ENCODE measurements at regions not wholly inside any gene's neighbourhood (a gene's known extent, or its start where the extent isn't known, plus 50 kb on each side); places are given as distances from the start of the nearest gene placed in this dataset.

DNA sequence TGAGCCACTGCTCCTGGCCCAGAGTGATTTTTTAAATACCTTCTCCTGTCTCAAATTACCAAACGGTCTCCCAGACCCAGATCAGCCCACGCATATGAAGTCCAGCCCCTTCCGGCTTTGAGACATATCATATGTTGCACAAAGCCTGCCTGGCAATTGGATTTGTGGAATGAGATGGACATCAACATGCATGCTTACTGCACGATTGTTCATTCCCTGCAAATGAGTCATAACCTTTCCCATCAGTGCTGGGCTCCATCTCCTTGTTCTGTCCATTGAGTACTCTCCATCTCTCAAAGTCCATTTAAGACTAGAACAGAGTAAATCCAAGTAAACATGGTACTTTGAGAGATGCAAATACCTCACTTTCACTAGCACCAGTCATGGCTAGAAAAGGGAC lies 612.2 kb upstream of the USP24 start:
- Mint-ChIP-seq H3K9me3 (no peaks in the 10 kb centered on the region), H3K4me3 (no peak overlapping the region), H3K4me1 (ENCODE audit: low read depth) (no peaks in the 10 kb centered on the region), H3K36me3 (ENCODE audit: low read depth) (no peaks in the 10 kb centered on the region), H3K27ac (no peak overlapping the region), H3K27me3 (ENCODE audit: low read depth) (no peaks in the 10 kb centered on the region)

- H3K9me3 Mint-ChIP-seq = no peaks in the 10 kb centered on the region
- H3K27ac Mint-ChIP-seq = no peak overlapping the region
- no peak overlapping the region for H3K4me3 Mint-ChIP-seq
- no peaks in the 10 kb centered on the region for H3K36me3 Mint-ChIP-seq (ENCODE audit: low read depth)
- H3K27me3 Mint-ChIP-seq (ENCODE audit: low read depth) = no peaks in the 10 kb centered on the region
- H3K4me1 Mint-ChIP-seq (ENCODE audit: low read depth) = no peaks in the 10 kb centered on the region
Measured at GRCh38 chr1:55826381-55827080, 611.4 kb upstream of the USP24 start.

DNA sequence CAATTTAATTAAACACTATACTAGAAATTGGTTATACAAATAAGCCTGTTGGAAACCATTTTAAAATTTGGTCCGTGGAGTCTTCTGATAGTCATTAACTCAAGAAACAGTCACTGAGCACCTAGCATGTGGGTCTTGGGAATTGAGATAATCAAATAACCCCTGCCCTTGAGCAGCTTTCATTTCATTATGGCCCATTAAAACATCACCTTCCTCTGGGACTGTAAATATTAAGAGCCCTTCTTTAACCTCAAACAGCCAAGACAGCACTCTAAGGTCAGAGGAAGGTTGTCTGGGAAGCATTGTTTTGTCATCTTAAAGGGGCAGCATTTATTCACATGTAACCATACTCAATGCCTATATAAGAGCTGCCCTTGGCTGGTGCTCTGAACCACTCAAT lies 610.3 kb upstream of the USP24 start:
- Mint-ChIP-seq H3K36me3 (ENCODE audit: low read depth) (no peaks in the 10 kb centered on the region), H3K9me3 (no peaks in the 10 kb centered on the region), H3K4me3 (no peak overlapping the region), H3K27me3 (ENCODE audit: low read depth) (no peaks in the 10 kb centered on the region), H3K27ac (no peak overlapping the region), H3K4me1 (ENCODE audit: low read depth) (no peaks in the 10 kb centered on the region)

- Mint-ChIP-seq H3K27me3 (ENCODE audit: low read depth) (no peaks in the 10 kb centered on the region), H3K9me3 (no peaks in the 10 kb centered on the region)
Measured at GRCh38 chr1:55824251-55824640, 609.1 kb upstream of the USP24 start.

DNA sequence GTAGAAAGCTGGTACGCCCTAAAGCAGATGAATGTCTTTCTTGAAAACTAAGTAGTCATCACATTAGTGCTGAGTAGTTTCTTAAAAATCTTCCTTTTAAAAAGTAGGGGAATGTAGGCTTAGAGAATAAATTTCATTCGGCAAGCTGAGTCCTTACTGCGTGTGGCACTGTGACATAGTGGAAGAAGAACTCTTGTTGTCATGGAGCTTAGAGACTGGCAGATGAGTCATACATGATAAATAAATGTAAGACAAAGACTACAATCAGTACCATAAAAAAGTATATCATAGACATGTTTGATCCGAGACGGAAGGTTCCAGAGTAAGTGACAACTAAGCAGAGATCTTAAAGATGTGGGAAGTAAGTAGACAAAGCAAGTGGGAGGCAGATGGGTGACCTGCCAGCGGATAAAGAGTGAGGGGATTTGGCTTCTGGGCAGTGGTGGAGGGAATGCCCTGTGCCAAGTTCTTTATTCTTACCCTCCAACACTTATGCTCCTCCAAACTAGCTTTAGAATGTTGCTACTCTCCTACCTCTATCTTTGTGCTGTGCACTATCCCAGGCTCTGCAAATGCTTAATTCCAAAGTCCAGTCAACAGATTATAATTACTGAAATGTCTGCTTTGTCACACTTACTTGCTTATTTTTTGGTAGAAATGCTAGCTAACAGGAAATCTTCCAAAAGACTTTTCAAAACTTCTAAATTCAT lies 608.5 kb upstream of the USP24 start:
- H3K9me3 Mint-ChIP-seq = no peaks in the 10 kb centered on the region
- no peaks in the 10 kb centered on the region for H3K27me3 Mint-ChIP-seq (ENCODE audit: low read depth)
- H3K4me3 Mint-ChIP-seq = no peak overlapping the region
- H3K36me3 Mint-ChIP-seq (ENCODE audit: low read depth) = no peaks in the 10 kb centered on the region
- H3K27ac Mint-ChIP-seq = no peak overlapping the region
- no peaks in the 10 kb centered on the region for H3K4me1 Mint-ChIP-seq (ENCODE audit: low read depth)

More at GRCh38 chr1:55824251-55824640, 609.1 kb upstream of the USP24 start:
- Mint-ChIP-seq H3K27ac (no peak overlapping the region), H3K36me3 (ENCODE audit: low read depth) (no peaks in the 10 kb centered on the region), H3K4me1 (ENCODE audit: low read depth) (no peaks in the 10 kb centered on the region), H3K4me3 (no peak overlapping the region)

GRCh38 chr1:55822891-55823290 lies 607.7 kb upstream of the USP24 start:
- Mint-ChIP-seq H3K36me3 (ENCODE audit: low read depth) (no peaks in the 10 kb centered on the region), H3K4me1 (ENCODE audit: low read depth) (no peaks in the 10 kb centered on the region), H3K27me3 (ENCODE audit: low read depth) (no peaks in the 10 kb centered on the region), H3K9me3 (no peaks in the 10 kb centered on the region), H3K27ac (no peak overlapping the region), H3K4me3 (no peak overlapping the region)

GRCh38 chr1:55821234-55821633 lies 606.1 kb upstream of the USP24 start:
- Mint-ChIP-seq H3K9me3 (no peaks in the 10 kb centered on the region), H3K27me3 (ENCODE audit: low read depth) (no peaks in the 10 kb centered on the region), H3K27ac (no peak overlapping the region), H3K36me3 (ENCODE audit: low read depth) (no peaks in the 10 kb centered on the region), H3K4me3 (no peak overlapping the region), H3K4me1 (ENCODE audit: low read depth) (no peaks in the 10 kb centered on the region)

DNA sequence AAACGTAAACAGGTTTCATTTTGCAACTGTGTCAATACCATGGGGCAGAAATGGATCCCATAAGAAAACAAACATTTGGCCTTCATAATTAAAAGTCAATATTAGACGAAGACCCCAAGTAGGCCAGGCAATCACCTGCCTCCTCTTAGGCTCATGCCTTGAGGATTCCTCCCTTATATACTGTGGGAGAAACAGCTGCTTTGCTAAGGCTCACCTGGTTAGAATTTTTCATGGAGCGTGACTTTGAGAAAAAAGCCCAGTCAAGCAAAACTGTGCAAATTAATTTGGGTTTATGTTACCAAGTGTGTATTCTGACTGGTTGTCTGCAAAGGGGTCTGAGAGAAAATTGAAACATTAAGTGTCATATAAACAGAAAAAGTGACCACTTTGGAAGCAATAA lies 605.3 kb upstream of the USP24 start:
- Mint-ChIP-seq H3K4me1 (ENCODE audit: low read depth) (no peaks in the 10 kb centered on the region), H3K27ac (no peak overlapping the region), H3K9me3 (no peaks in the 10 kb centered on the region), H3K36me3 (ENCODE audit: low read depth) (no peaks in the 10 kb centered on the region), H3K27me3 (ENCODE audit: low read depth) (no peaks in the 10 kb centered on the region), H3K4me3 (no peak overlapping the region)

- H3K27ac Mint-ChIP-seq = no peak overlapping the region
- no peaks in the 10 kb centered on the region for H3K27me3 Mint-ChIP-seq (ENCODE audit: low read depth)
- no peaks in the 10 kb centered on the region for H3K9me3 Mint-ChIP-seq
- H3K4me3 Mint-ChIP-seq = no peak overlapping the region
- no peaks in the 10 kb centered on the region for H3K4me1 Mint-ChIP-seq (ENCODE audit: low read depth)
- H3K36me3 Mint-ChIP-seq (ENCODE audit: low read depth) = no peaks in the 10 kb centered on the region
Measured at GRCh38 chr1:55819011-55819410, 603.8 kb upstream of the USP24 start.

DNA sequence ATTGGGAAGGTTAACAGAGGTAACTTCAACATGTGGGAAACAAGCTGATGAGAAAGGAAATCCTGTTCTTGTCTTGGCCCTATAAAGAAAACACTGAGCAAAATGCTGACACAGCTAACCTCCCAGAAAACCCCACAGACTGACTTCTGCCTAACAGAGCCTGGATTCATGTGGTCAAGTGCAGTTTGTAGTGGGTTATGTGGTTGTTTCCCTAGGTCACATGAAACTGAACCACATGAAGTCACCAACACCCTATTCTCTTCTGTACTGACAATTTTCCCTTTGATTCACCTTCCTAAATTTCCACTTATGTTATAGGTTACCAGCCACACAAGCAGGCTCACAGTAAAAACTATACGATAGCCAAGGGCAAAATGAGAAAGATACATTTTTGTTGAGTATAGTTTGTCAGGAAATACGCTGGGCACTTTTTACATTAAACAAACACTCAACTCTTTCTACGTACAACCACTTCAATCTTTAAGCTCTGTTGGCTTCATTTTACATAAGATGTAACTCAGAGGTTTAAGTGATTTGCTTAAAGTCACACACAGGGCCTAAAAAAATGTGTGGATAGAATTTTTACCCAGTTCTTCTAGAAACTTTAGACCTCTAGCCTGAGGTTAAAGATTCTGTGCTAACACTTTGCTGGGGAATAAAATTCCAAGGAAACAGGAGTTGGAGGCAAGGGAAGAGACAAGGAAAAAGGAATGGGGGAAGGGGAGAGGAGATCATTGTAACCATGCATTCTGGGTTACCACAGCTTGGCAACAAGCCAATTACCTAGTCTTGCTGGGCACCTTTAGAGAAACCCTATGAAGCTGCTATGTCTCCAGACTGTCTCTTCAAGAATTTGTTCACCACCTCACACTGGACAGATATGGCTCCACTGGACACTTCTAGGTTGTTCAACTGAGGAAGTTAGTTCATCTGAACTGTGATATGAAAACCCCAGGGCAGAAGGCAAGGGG lies 601.6 kb upstream of the USP24 start:
- H3K36me3 Mint-ChIP-seq (ENCODE audit: low read depth) = no peaks in the 10 kb centered on the region
- no peaks in the 10 kb centered on the region for H3K4me1 Mint-ChIP-seq (ENCODE audit: low read depth)
- no peaks in the 10 kb centered on the region for H3K9me3 Mint-ChIP-seq
- H3K27ac Mint-ChIP-seq = no peak overlapping the region
- H3K27me3 Mint-ChIP-seq (ENCODE audit: low read depth) = no peaks in the 10 kb centered on the region
- H3K4me3 Mint-ChIP-seq = no peak overlapping the region

DNA sequence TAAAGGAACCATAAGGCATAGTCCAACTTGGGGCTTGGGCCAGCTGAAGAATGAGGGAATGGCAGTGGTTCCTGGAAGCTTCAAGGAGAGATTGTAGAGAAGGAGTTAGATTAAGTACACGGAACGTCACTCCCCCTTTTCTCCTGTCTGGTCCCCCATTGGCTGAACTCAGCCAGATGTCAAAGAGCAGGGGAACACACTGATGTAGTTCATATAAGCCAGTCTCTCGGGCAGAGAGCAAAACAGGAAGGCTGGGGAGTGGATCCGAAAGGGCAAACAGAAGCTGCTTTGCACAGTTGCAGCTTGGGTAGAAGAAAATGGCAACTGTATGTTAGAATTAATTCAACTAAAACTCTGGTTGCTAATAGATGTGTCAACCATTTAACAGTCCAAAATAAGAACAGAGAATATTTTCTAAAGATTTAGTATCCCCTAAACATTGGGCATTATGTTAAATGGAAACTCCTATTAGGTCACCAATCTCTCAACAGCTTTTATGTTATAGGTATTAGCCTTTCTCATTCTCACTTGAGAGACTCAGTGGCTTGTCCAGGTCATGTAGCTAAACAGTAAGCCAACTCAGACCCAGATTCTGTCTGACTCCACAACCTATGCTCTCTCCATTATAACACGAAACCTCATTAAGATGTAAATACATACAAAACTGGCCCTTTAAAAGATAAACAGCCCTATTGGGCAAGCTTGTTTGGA lies 600.7 kb upstream of the USP24 start:
- H3K4me3 Mint-ChIP-seq = no peak overlapping the region
- H3K4me1 Mint-ChIP-seq (ENCODE audit: low read depth) = no peaks in the 10 kb centered on the region
- H3K36me3 Mint-ChIP-seq (ENCODE audit: low read depth) = no peaks in the 10 kb centered on the region

DNA sequence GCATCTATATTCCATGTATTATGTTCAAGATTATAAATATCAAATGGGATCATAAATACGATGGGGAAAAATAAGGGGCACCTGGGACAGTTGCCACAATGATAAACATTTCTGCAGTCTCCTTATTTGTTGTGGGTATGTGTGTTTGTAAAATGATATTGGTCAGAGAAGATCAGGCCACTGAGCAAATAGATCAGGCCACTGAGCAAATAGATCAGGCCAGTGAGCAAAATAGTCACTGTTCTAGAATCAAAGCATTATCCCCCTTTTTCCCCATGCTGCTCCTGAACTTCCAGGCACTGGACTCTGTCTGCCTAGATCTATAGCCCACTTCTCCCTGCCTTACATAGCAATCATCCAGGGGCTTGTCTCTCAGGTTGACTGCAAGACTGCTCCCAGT lies 599.8 kb upstream of the USP24 start:
- no peaks in the 10 kb centered on the region for H3K9me3 Mint-ChIP-seq
- no peaks in the 10 kb centered on the region for H3K4me1 Mint-ChIP-seq (ENCODE audit: low read depth)
- H3K27me3 Mint-ChIP-seq (ENCODE audit: low read depth) = no peaks in the 10 kb centered on the region
- H3K36me3 Mint-ChIP-seq (ENCODE audit: low read depth) = no peaks in the 10 kb centered on the region
- H3K4me3 Mint-ChIP-seq = no peak overlapping the region
- H3K27ac Mint-ChIP-seq = no peak overlapping the region

More for the DNA sequence above, 600.7 kb upstream of the USP24 start:
- no peak overlapping the region for H3K27ac Mint-ChIP-seq
- no peaks in the 10 kb centered on the region for H3K9me3 Mint-ChIP-seq
- H3K27me3 Mint-ChIP-seq (ENCODE audit: low read depth) = no peaks in the 10 kb centered on the region

DNA sequence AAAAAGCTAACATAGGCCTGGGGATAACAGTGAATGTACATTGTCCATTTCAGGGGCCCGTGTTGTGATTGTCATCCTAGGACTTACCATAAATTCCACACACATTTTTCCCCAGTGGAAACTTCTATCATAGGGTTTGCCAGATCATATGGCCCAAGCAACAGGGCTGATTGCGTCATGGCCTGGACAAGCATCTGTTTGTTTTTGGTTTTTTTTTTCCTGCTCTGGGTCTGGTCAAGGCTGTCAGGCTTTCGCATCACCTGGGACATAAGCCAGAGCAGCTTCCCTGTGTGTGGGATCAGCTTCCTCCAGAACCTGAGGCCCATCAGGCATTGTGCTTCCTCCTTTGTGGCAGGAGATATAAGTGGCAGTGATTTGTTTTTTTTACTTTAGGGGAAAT lies 598.5 kb upstream of the USP24 start:
- H3K4me1 Mint-ChIP-seq (ENCODE audit: low read depth) = no peaks in the 10 kb centered on the region
- H3K36me3 Mint-ChIP-seq (ENCODE audit: low read depth) = no peaks in the 10 kb centered on the region
- H3K4me3 Mint-ChIP-seq = no peak overlapping the region
- no peaks in the 10 kb centered on the region for H3K9me3 Mint-ChIP-seq
- no peaks in the 10 kb centered on the region for H3K27me3 Mint-ChIP-seq (ENCODE audit: low read depth)
- H3K27ac Mint-ChIP-seq = no peak overlapping the region

- H3K4me1 Mint-ChIP-seq (ENCODE audit: low read depth) = no peaks in the 10 kb centered on the region
- peaks cover 6% of the 10 kb centered on the region for H3K9me3 Mint-ChIP-seq
- no peaks in the 10 kb centered on the region for H3K36me3 Mint-ChIP-seq (ENCODE audit: low read depth)
- H3K27ac Mint-ChIP-seq = no peak overlapping the region
- H3K27me3 Mint-ChIP-seq (ENCODE audit: low read depth) = no peaks in the 10 kb centered on the region
- H3K4me3 Mint-ChIP-seq = no peak overlapping the region
Measured at GRCh38 chr1:55812281-55812680, 597.1 kb upstream of the USP24 start.

All from T-helper 1 cell treated with Interleukin-12 subunit alpha and Interleukin-12 subunit beta and Interleukin-4 antibody, amounts not matched to agents 30 μg/mL and 1 μg/mL, for 36 hours (primary cell).